SK-N-SH (cell line): ENCODE measurements at regions not wholly inside any gene's neighbourhood (a gene's known extent, or its start where the extent isn't known, plus 50 kb on each side); places are given as distances from the start of the nearest gene placed in this dataset.
"Not testable (repeated sequence)": the region's sequence is repeated elsewhere in the genome, so short reads cannot be mapped to it uniquely, and the experiment has no call there.

Source experiments
- CTCF ChIP-seq: fragments of 200-600 bp; sonication (generic); IDR thresholded peaks from 2 replicates; pipeline ENCODE4 v1.6.1; 2017; ENCODE audit warnings: antibody characterized with exemption, mild to moderate bottlenecking, moderate library complexity
- PBX3 ChIP-seq: IDR thresholded peaks from 2 replicates; pipeline ENCODE4; 2012
- TCF12 ChIP-seq: IDR thresholded peaks from 2 replicates; pipeline ENCODE4 v1.4.0; 2012
- YY1 ChIP-seq: IDR thresholded peaks from 2 replicates; pipeline ENCODE4 v1.4.0; 2012; ENCODE audit warnings: low read depth, mild to moderate bottlenecking
- ZBTB33 ChIP-seq: IDR thresholded peaks from 2 replicates; pipeline ENCODE4 v1.4.0; 2012; ENCODE audit warnings: low read depth, borderline replicate concordance

GRCh38 chr7:150069555-150070313 is 196.0 kb downstream of the ATP6V0E2 start:
- TF ChIP-seq TCF12, CTCF, YY1, PBX3, ZBTB33: not testable (repeated sequence)
